ENCODE measurements at regions not wholly inside any gene's neighbourhood (a gene's known extent, or its start where the extent isn't known, plus 50 kb on each side); places are given as distances from the start of the nearest gene placed in this dataset.

DNA sequence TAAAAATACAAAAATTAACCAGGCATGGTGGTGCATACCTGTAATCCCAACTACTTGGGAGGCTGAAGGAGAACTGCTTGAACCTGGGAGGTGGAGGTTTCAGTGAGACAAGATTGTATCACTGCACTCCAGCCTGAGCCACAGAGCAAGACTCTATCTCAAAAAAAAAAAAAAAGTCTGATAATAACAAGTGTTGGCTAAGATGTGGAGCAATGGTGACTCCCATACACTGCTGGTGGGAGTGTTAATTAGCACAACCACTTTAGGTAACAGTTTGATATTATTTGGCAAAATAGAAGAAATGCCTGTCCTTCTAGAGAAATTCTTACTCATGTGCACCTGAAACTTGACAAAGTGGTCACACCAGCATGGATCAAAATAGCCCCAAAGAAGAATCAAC, 106.2 kb upstream of the SLC34A2 start:
- no peak overlapping the region for H3K4me3 ChIP-seq (ENCODE audit: low read length in 3 of 3)
- no peaks in the 10 kb centered on the region for H3K36me3 ChIP-seq (ENCODE audit: control insufficient read depth in 2 of 3, insufficient read depth in 3 of 3, low read length in 3 of 3)
- FAIRE-seq: no peak
- H3K27me3 ChIP-seq (ENCODE audit: control insufficient read depth, insufficient read depth, low read length): no peaks in the 10 kb centered on the region
- DNase-seq: no peak
- intact Hi-C loops (cut with DNase I): no loop called here
- H3K9me3 ChIP-seq (ENCODE audit: control insufficient read depth in 2 of 3, insufficient read depth in 1 of 3, low read length in 3 of 3): no peaks in the 10 kb centered on the region
- no peak overlapping the region for H3K27ac ChIP-seq (ENCODE audit: low read depth in 2 of 2, low read length in 2 of 2)
- peaks cover 0 to 2% (median 0%) of the 10 kb centered on the region in 3 donors for H3K4me1 ChIP-seq (ENCODE audit: control insufficient read depth in 2 of 3, insufficient read depth in 2 of 3, low read depth in 1 of 3, low read length in 3 of 3)
- no peak for TF ChIP-seq CTCF (IDR thresholded peaks at IDR 0.05; ENCODE audit: borderline replicate concordance, extremely low read depth, insufficient read depth)
- no peak overlapping the region for H3K9ac ChIP-seq (ENCODE audit: low read length in 3 of 3)

- Histone ChIP-seq H3K4me3 (ENCODE audit: low read length in 3 of 3) (no peak overlapping the region), H3K36me3 (ENCODE audit: control insufficient read depth in 2 of 3, insufficient read depth in 3 of 3, low read length in 3 of 3) (no peaks in the 10 kb centered on the region), H3K4me1 (ENCODE audit: control insufficient read depth in 2 of 3, insufficient read depth in 2 of 3, low read depth in 1 of 3, low read length in 3 of 3) (no peaks in the 10 kb centered on the region), H3K9ac (ENCODE audit: low read length in 3 of 3) (no peak overlapping the region), H3K27ac (ENCODE audit: low read depth in 2 of 2, low read length in 2 of 2) (no peak overlapping the region), H3K9me3 (ENCODE audit: control insufficient read depth in 2 of 3, insufficient read depth in 1 of 3, low read length in 3 of 3) (no peaks in the 10 kb centered on the region), H3K27me3 (ENCODE audit: control insufficient read depth, insufficient read depth, low read length) (no peaks in the 10 kb centered on the region)
- no peak for DNase-seq
- no peak for TF ChIP-seq CTCF (IDR thresholded peaks at IDR 0.05; ENCODE audit: borderline replicate concordance, extremely low read depth, insufficient read depth)
- FAIRE-seq: no peak
- intact Hi-C loops (cut with DNase I): no loop called here
These were observed 105.1 kb upstream of the SLC34A2 start for GRCh38 chr4:25550376-25551030.

GRCh38 chr4:25551605-25552004, 104.0 kb upstream of the SLC34A2 start:
- H3K27ac ChIP-seq (ENCODE audit: low read depth in 2 of 2, low read length in 2 of 2): no peak overlapping the region
- DNase-seq: no peak
- H3K4me3 ChIP-seq (ENCODE audit: low read length in 3 of 3): no peak overlapping the region
- intact Hi-C loops (cut with DNase I): no loop called here
- H3K36me3 ChIP-seq (ENCODE audit: control insufficient read depth in 2 of 3, insufficient read depth in 3 of 3, low read length in 3 of 3): no peaks in the 10 kb centered on the region
- H3K27me3 ChIP-seq (ENCODE audit: control insufficient read depth, insufficient read depth, low read length): no peaks in the 10 kb centered on the region
- no peaks in the 10 kb centered on the region for H3K9me3 ChIP-seq (ENCODE audit: control insufficient read depth in 2 of 3, insufficient read depth in 1 of 3, low read length in 3 of 3)
- no peak overlapping the region for H3K9ac ChIP-seq (ENCODE audit: low read length in 3 of 3)
- no peak for FAIRE-seq
- TF ChIP-seq CTCF (IDR thresholded peaks at IDR 0.05; ENCODE audit: borderline replicate concordance, extremely low read depth, insufficient read depth): no peak
- no peaks in the 10 kb centered on the region for H3K4me1 ChIP-seq (ENCODE audit: control insufficient read depth in 2 of 3, insufficient read depth in 2 of 3, low read depth in 1 of 3, low read length in 3 of 3)
